ENCODE measurements at regions not wholly inside any gene's neighbourhood (a gene's known extent, or its start where the extent isn't known, plus 50 kb on each side); places are given as distances from the start of the nearest gene placed in this dataset.
"Not testable (repeated sequence)": the region's sequence is repeated elsewhere in the genome, so short reads cannot be mapped to it uniquely, and the experiment has no call there.

DNA sequence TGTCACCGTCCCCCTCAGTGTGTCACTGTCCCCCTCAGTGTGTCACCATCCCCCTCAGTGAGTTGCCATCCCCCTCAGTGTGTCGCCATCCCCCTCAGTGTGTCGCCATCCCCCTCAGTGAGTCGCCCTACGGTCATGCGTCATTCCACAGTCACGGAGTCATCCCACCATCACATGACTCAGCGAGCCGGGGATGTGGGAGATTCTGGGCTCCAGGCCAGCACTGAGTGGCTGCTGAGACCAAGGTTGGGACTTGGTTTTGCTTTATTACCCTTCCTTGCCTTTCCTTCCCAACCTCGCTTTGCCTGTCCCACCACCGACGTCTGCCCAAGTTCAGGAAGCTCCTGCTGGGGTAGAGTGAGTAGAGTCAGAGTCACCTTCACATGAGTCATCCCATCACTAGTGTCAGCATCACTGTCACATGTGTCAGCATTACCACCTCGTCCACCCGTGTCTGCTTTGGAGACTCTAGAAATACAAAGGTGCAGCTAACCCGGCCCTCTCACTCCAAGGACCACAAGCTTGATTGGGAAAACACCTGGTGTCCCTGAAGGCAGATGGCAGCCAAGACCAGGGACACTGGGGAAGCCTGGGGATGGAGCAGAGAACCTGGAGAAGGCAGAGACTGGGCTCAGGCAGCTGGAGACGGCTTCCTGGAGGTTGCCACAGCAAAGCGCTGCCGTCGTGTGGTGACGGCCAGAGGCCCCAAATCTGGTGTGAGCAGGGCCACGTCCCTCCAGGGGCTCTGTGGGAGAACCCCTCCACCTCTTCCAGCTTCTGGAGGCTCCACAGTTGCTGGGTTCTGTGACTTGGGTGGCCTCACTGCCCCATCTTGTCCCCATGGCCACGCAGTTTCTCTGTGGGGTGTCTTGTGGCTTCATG is 485.2 kb upstream of the SALL3 start:
- Histone ChIP-seq H3K27ac (ENCODE audit: insufficient read depth, low read length, poor library complexity, severe bottlenecking) (no peak overlapping the region), H3K4me3 (ENCODE audit: insufficient read depth, low read depth, low read length, poor library complexity, severe bottlenecking) (no peak overlapping the region), H3K4me1 (ENCODE audit: control insufficient read depth, insufficient read depth, low read length, poor library complexity, severe bottlenecking) (no peaks in the 10 kb centered on the region), H3K27me3 (replicated peaks; ENCODE audit: control insufficient read depth, insufficient read depth, low read length, poor library complexity, severe bottlenecking) (no peaks in the 10 kb centered on the region), H3K9me3 (ENCODE audit: control insufficient read depth, low read length) (no peaks in the 10 kb centered on the region), H3K36me3 (ENCODE audit: control insufficient read depth, insufficient read depth, low read length) (no peaks in the 10 kb centered on the region)
- no peak for DNase-seq

DNA sequence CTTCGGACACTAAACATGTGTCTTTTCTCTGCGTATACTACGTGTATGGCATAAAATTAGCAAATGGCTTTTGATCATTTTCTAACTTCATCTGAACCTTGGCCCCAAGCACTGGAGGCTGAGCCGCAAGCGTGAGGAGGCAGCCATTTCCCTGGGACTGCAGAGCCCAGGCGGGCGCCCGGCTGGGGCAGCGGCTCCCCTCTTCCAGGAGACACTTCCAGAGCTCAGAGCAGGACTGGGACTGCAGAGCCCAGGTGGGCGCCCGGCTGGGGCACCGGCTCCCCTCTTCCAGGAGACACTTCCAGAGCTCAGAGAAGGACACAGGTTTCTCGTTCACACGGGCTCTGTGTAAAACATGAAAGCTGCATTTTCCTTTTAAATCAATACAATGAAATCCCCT is 484.1 kb upstream of the SALL3 start:
- no peaks in the 10 kb centered on the region for H3K27me3 ChIP-seq (replicated peaks; ENCODE audit: control insufficient read depth, insufficient read depth, low read length, poor library complexity, severe bottlenecking)
- H3K9me3 ChIP-seq (ENCODE audit: control insufficient read depth, low read length) = no peaks in the 10 kb centered on the region
- no peaks in the 10 kb centered on the region for H3K4me1 ChIP-seq (ENCODE audit: control insufficient read depth, insufficient read depth, low read length, poor library complexity, severe bottlenecking)
- no peak overlapping the region for H3K27ac ChIP-seq (ENCODE audit: insufficient read depth, low read length, poor library complexity, severe bottlenecking)
- H3K36me3 ChIP-seq (ENCODE audit: control insufficient read depth, insufficient read depth, low read length) = no peaks in the 10 kb centered on the region
- DNase-seq = no peak
- no peak overlapping the region for H3K4me3 ChIP-seq (ENCODE audit: insufficient read depth, low read depth, low read length, poor library complexity, severe bottlenecking)

DNA sequence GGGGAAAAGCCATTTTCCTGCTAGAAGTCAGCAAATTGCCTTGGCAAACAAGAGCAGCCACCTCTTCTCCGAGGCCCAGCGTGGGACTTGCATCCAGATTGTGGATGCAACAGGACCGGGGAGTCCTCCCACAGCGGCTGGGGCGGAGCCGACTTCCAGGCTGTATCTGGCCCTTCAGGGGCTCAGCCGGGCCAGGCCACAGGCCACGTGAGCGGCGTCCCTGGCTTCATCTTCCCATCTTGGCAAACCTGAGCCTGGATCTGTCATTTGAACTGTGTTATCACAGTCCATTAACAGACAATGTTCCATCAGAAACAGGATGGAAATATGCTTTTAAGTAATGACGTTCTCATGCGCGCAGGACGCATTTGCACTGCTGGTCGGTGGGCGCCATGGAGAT is 483.5 kb upstream of the SALL3 start:
- DNase-seq = no peak
- H3K27me3 ChIP-seq (replicated peaks; ENCODE audit: control insufficient read depth, insufficient read depth, low read length, poor library complexity, severe bottlenecking) = no peaks in the 10 kb centered on the region
- no peaks in the 10 kb centered on the region for H3K9me3 ChIP-seq (ENCODE audit: control insufficient read depth, low read length)
- H3K4me1 ChIP-seq (ENCODE audit: control insufficient read depth, insufficient read depth, low read length, poor library complexity, severe bottlenecking) = no peaks in the 10 kb centered on the region
- no peak overlapping the region for H3K4me3 ChIP-seq (ENCODE audit: insufficient read depth, low read depth, low read length, poor library complexity, severe bottlenecking)
- no peak overlapping the region for H3K27ac ChIP-seq (ENCODE audit: insufficient read depth, low read length, poor library complexity, severe bottlenecking)
- no peaks in the 10 kb centered on the region for H3K36me3 ChIP-seq (ENCODE audit: control insufficient read depth, insufficient read depth, low read length)

DNA sequence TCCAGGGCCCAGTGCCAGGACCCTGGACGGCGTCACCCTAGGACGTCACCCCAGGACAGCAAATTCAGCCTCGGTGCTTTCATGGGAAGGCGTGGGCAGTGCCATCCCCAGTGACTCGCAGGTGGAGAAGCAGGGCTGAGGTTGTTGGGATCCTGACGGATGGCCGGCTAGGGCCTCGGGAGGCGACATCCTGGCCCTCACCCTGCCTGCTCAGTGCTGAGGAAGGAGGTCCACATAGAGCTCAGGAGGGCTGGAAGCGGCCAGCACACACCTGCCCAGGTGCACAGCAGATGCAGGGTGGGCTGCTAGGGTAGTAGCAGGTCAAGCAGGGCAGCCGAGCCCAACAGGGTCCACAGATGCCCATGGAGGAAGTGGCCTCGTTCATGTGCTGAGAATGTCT is 482.0 kb upstream of the SALL3 start:
- Histone ChIP-seq H3K36me3 (ENCODE audit: control insufficient read depth, insufficient read depth, low read length) (no peaks in the 10 kb centered on the region), H3K27me3 (replicated peaks; ENCODE audit: control insufficient read depth, insufficient read depth, low read length, poor library complexity, severe bottlenecking) (no peaks in the 10 kb centered on the region), H3K9me3 (ENCODE audit: control insufficient read depth, low read length) (no peaks in the 10 kb centered on the region), H3K27ac (ENCODE audit: insufficient read depth, low read length, poor library complexity, severe bottlenecking) (no peak overlapping the region), H3K4me1 (ENCODE audit: control insufficient read depth, insufficient read depth, low read length, poor library complexity, severe bottlenecking) (no peaks in the 10 kb centered on the region), H3K4me3 (ENCODE audit: insufficient read depth, low read depth, low read length, poor library complexity, severe bottlenecking) (no peak overlapping the region)
- DNase-seq = no peak

DNA sequence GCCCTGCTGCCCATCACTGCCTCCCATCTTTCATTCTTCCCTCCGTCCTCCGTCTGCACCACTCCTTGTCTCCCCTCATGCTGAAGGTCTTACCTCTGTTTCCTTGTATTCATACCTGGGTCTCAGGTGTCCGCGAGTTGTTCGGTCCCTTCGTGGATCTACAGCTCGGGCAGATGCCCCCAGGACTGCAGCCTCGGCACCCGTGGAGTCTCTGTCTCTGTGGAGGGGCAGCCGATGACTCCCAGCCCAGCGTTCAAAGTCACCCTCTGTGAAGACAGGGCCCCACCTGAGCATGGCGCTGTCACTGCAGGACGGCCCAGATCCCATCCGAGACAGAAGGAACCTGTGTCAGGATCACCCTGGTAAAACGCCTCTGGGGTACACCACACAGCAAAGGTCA is 480.0 kb upstream of the SALL3 start:
- no peaks in the 10 kb centered on the region for H3K36me3 ChIP-seq (ENCODE audit: control insufficient read depth, insufficient read depth, low read length)
- H3K27ac ChIP-seq (ENCODE audit: insufficient read depth, low read length, poor library complexity, severe bottlenecking) = no peak overlapping the region
- no peaks in the 10 kb centered on the region for H3K4me1 ChIP-seq (ENCODE audit: control insufficient read depth, insufficient read depth, low read length, poor library complexity, severe bottlenecking)
- no peaks in the 10 kb centered on the region for H3K9me3 ChIP-seq (ENCODE audit: control insufficient read depth, low read length)
- no peak for DNase-seq
- H3K27me3 ChIP-seq (replicated peaks; ENCODE audit: control insufficient read depth, insufficient read depth, low read length, poor library complexity, severe bottlenecking) = no peaks in the 10 kb centered on the region
- H3K4me3 ChIP-seq (ENCODE audit: insufficient read depth, low read depth, low read length, poor library complexity, severe bottlenecking) = no peak overlapping the region

DNA sequence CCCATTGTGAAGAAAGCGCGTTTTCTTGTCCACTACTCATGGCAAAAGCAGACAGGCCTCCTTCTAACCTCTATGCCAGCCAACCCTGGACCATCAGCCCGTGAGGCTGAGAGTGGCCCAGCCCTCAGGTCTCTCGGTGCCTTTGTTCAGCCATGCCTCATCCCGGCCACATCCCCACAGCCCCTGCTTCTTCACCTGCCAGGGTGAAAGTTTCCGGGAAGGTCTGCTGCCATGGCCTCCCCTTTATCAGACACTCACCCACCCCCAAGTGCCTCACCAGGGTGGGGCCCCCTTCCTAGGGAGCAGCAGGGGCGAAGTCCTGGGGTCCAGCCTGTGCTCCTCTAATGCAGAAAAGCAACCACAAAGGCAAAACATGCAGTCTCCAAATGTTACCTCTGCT is 478.4 kb upstream of the SALL3 start:
- Histone ChIP-seq H3K9me3 (ENCODE audit: control insufficient read depth, low read length) (no peaks in the 10 kb centered on the region), H3K27me3 (replicated peaks; ENCODE audit: control insufficient read depth, insufficient read depth, low read length, poor library complexity, severe bottlenecking) (no peaks in the 10 kb centered on the region), H3K4me3 (ENCODE audit: insufficient read depth, low read depth, low read length, poor library complexity, severe bottlenecking) (no peak overlapping the region), H3K4me1 (ENCODE audit: control insufficient read depth, insufficient read depth, low read length, poor library complexity, severe bottlenecking) (no peaks in the 10 kb centered on the region), H3K36me3 (ENCODE audit: control insufficient read depth, insufficient read depth, low read length) (no peaks in the 10 kb centered on the region), H3K27ac (ENCODE audit: insufficient read depth, low read length, poor library complexity, severe bottlenecking) (no peak overlapping the region)
- no peak for DNase-seq

DNA sequence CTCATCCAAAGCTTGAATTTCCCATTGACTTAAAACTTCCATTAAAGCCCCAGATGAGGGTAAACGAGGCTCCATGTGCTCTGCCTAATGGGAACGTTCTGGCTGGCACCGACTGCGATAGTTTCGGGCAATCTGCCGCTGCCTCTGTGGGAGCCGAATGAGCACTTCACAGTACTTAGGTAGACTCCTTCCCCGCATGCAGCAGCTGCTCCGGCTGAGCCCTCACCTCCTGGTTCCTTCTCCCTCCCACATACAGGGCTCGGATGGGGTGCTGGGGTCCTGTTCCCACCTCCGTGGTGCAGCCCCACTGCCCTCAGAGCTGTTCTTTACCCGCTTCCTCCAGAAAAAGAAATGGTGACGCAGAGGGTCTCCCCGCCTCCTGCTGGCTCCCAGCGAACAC is 476.5 kb upstream of the SALL3 start:
- H3K36me3 ChIP-seq (ENCODE audit: control insufficient read depth, insufficient read depth, low read length) = no peaks in the 10 kb centered on the region
- H3K4me1 ChIP-seq (ENCODE audit: control insufficient read depth, insufficient read depth, low read length, poor library complexity, severe bottlenecking) = no peaks in the 10 kb centered on the region
- H3K27me3 ChIP-seq (replicated peaks; ENCODE audit: control insufficient read depth, insufficient read depth, low read length, poor library complexity, severe bottlenecking) = no peaks in the 10 kb centered on the region
- DNase-seq = no peak
- no peaks in the 10 kb centered on the region for H3K9me3 ChIP-seq (ENCODE audit: control insufficient read depth, low read length)
- no peak overlapping the region for H3K27ac ChIP-seq (ENCODE audit: insufficient read depth, low read length, poor library complexity, severe bottlenecking)
- no peak overlapping the region for H3K4me3 ChIP-seq (ENCODE audit: insufficient read depth, low read depth, low read length, poor library complexity, severe bottlenecking)

DNA sequence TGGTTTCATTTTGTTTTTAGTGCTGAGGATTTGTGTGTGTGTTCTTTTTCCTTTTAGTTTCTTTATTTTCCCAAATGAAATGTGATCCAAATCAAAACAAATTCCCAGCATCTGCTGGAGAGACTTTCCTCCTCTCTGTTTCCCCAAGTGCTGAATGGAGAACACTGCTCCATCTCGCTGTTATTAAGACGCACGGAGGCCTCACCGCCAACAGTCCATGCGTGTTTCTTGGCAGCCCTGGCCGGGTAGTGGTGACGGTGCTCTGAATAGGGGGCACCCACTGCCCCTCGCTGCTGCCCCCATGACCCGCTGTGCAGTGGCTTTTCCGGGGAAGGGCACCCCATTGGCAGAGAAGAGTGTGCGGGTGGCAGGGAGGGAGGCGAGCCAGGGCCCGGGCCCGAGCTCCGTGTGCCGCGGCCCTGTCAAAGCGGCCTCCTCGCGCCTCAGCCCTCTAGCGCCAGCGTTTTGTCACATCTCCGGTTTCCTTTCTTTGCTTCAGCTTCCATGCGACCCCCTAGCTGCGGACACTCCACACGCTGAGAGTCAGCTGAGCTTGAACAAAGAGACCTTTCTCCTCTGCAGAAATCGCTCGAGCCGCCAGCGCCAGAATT is 473.7 kb upstream of the SALL3 start:
- H3K4me3 ChIP-seq (ENCODE audit: insufficient read depth, low read depth, low read length, poor library complexity, severe bottlenecking) = no peak overlapping the region
- no peaks in the 10 kb centered on the region for H3K27me3 ChIP-seq (replicated peaks; ENCODE audit: control insufficient read depth, insufficient read depth, low read length, poor library complexity, severe bottlenecking)
- no peaks in the 10 kb centered on the region for H3K36me3 ChIP-seq (ENCODE audit: control insufficient read depth, insufficient read depth, low read length)
- no peak for DNase-seq
- no peaks in the 10 kb centered on the region for H3K4me1 ChIP-seq (ENCODE audit: control insufficient read depth, insufficient read depth, low read length, poor library complexity, severe bottlenecking)
- H3K9me3 ChIP-seq (ENCODE audit: control insufficient read depth, low read length) = no peaks in the 10 kb centered on the region
- H3K27ac ChIP-seq (ENCODE audit: insufficient read depth, low read length, poor library complexity, severe bottlenecking) = no peak overlapping the region

DNA sequence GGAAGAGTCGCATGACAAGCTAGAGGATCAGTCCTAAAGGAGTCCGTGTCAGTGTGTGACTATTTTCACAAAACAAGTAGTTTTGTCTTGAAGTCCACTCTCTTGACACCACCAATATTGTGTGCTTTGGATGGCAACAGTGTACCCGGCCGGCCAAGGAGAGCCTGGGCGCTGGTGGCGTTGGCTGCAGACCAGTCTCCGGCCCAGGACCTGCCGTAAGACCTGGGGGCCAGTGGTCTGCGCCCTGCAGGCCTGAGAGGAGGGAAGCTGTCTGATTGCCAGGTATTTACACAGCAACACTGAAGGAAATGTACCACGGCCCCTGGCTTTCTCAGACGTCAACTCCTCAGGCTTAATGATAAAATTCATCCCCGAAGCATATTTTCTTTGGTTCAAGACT is 472.4 kb upstream of the SALL3 start:
- Histone ChIP-seq H3K36me3 (ENCODE audit: control insufficient read depth, insufficient read depth, low read length) (no peaks in the 10 kb centered on the region), H3K9me3 (ENCODE audit: control insufficient read depth, low read length) (no peaks in the 10 kb centered on the region), H3K4me1 (ENCODE audit: control insufficient read depth, insufficient read depth, low read length, poor library complexity, severe bottlenecking) (no peaks in the 10 kb centered on the region), H3K4me3 (ENCODE audit: insufficient read depth, low read depth, low read length, poor library complexity, severe bottlenecking) (no peak overlapping the region), H3K27me3 (replicated peaks; ENCODE audit: control insufficient read depth, insufficient read depth, low read length, poor library complexity, severe bottlenecking) (no peaks in the 10 kb centered on the region), H3K27ac (ENCODE audit: insufficient read depth, low read length, poor library complexity, severe bottlenecking) (no peak overlapping the region)
- DNase-seq = no peak

DNA sequence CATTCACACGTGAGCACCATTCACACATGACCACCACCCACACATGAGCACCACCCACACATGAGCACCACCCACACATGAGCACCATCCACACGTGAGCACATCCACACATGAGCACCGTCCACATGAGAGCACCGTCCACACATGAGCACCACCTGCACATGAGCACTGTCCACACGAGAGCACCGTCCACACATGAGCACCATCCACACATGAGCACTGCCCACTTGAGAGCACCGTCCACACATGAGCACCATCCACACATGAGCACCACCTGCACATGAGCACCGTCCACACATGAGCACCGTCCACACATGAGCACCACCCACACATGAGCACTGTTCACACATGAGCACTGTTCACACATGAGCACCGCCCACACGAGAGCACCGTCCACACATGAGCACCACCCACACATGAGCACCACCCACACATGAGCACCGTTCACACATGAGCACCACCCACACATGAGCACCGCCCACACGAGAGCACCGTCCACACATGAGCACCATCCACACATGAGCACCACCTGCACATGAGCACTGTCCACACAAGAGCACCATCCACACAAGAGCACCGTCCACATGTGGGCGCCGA is 471.3 kb upstream of the SALL3 start:
- DNase-seq; H3K4me1 ChIP-seq (ENCODE audit: control insufficient read depth, insufficient read depth, low read length, poor library complexity, severe bottlenecking); H3K27ac ChIP-seq (ENCODE audit: insufficient read depth, low read length, poor library complexity, severe bottlenecking); H3K4me3 ChIP-seq (ENCODE audit: insufficient read depth, low read depth, low read length, poor library complexity, severe bottlenecking); H3K36me3 ChIP-seq (ENCODE audit: control insufficient read depth, insufficient read depth, low read length); H3K9me3 ChIP-seq (ENCODE audit: control insufficient read depth, low read length); H3K27me3 ChIP-seq (replicated peaks; ENCODE audit: control insufficient read depth, insufficient read depth, low read length, poor library complexity, severe bottlenecking): not testable (repeated sequence)

Measured in effector memory CD4-positive, alpha-beta T cell (primary cell).